OCI-LY3 (cell line): ENCODE measurements at regions not wholly inside any gene's neighbourhood (a gene's known extent, or its start where the extent isn't known, plus 50 kb on each side); places are given as distances from the start of the nearest gene placed in this dataset.

Experiments
- EZH2phosphoT487 ChIP-seq: fragments of 200-600 bp; shearing (Covaris generic); IDR thresholded peaks from 2 replicates; pipeline ENCODE4 v1.6.1; 2018; ENCODE audit warnings: antibody characterized with exemption, mixed run types, low read depth
- TF ChIP-seq, protein P1 (sequence below): fragments of 200-600, 300-600 bp; sonication (generic); IDR thresholded peaks from 2 replicates; pipeline ENCODE4 v1.5.1; 2014; ENCODE audit warnings: antibody characterized with exemption, low read length, low read depth

GRCh38 chr1:47571161-47571560 lies 133.3 kb downstream of the FOXD2 start:
- TF ChIP-seq, protein P1, sequence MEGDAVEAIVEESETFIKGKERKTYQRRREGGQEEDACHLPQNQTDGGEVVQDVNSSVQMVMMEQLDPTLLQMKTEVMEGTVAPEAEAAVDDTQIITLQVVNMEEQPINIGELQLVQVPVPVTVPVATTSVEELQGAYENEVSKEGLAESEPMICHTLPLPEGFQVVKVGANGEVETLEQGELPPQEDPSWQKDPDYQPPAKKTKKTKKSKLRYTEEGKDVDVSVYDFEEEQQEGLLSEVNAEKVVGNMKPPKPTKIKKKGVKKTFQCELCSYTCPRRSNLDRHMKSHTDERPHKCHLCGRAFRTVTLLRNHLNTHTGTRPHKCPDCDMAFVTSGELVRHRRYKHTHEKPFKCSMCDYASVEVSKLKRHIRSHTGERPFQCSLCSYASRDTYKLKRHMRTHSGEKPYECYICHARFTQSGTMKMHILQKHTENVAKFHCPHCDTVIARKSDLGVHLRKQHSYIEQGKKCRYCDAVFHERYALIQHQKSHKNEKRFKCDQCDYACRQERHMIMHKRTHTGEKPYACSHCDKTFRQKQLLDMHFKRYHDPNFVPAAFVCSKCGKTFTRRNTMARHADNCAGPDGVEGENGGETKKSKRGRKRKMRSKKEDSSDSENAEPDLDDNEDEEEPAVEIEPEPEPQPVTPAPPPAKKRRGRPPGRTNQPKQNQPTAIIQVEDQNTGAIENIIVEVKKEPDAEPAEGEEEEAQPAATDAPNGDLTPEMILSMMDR: no peak
- no peak for TF ChIP-seq EZH2phosphoT487
